ENCODE measurements at regions not wholly inside any gene's neighbourhood (a gene's known extent, or its start where the extent isn't known, plus 50 kb on each side); places are given as distances from the start of the nearest gene placed in this dataset.

- TF ChIP-seq CTCF (conservative IDR thresholded peaks at IDR 0.05; ENCODE audit: control insufficient read depth, insufficient read depth, low read depth, low read length): no peak
- H3K4me3 ChIP-seq (ENCODE audit: control insufficient read depth, low read depth, low read length): no peak overlapping the region
- peak; percentile 54 for DNase-seq (ENCODE audit: low read depth)
Measured at GRCh38 chr9:16333691-16334090, 536.8 kb downstream of the BNC2 start.

- TF ChIP-seq CTCF (conservative IDR thresholded peaks at IDR 0.05; ENCODE audit: control insufficient read depth, insufficient read depth, low read depth, low read length): no peak
- no peak overlapping the region for H3K4me3 ChIP-seq (ENCODE audit: control insufficient read depth, low read depth, low read length)
- peak; percentile 100 for DNase-seq (ENCODE audit: low read depth)
Measured at GRCh38 chr9:16335788-16336580, 534.5 kb downstream of the BNC2 start.

GRCh38 chr9:16336833-16337232, 533.6 kb downstream of the BNC2 start:
- TF ChIP-seq CTCF (conservative IDR thresholded peaks at IDR 0.05; ENCODE audit: control insufficient read depth, insufficient read depth, low read depth, low read length): no peak

GRCh38 chr9:16337322-16338029, 533.0 kb downstream of the BNC2 start:
- peak; percentile 100 for DNase-seq (ENCODE audit: low read depth)
- no peak overlapping the region for H3K4me3 ChIP-seq (ENCODE audit: control insufficient read depth, low read depth, low read length)
- TF ChIP-seq CTCF (conservative IDR thresholded peaks at IDR 0.05; ENCODE audit: control insufficient read depth, insufficient read depth, low read depth, low read length): no peak

More at GRCh38 chr9:16336833-16337232, 533.6 kb downstream of the BNC2 start:
- no peak for DNase-seq (ENCODE audit: low read depth)
- no peak overlapping the region for H3K4me3 ChIP-seq (ENCODE audit: control insufficient read depth, low read depth, low read length)

DNA sequence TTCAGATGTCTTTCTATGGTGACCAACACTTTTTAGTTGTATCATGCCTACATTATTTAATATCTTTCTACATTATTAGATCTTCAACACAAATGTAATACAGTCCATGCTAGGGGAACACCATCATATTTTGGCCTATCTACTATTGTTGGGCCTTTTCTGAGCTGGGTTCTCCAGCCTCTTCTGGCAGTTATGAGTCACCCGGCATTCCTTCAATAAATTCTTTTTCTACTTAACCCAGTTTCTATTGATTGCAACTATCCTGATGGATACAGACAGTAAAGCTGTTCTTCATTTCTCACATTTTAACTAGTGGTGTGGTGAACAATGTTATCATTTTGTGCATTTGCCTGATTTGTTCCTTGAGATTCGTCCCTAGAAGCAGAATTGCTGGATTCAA, 529.3 kb downstream of the BNC2 start:
- DNase-seq (ENCODE audit: low read depth): peak; percentile 49
- TF ChIP-seq CTCF (conservative IDR thresholded peaks at IDR 0.05; ENCODE audit: control insufficient read depth, insufficient read depth, low read depth, low read length): no peak
- no peak overlapping the region for H3K4me3 ChIP-seq (ENCODE audit: control insufficient read depth, low read depth, low read length)

- H3K4me3 ChIP-seq (ENCODE audit: control insufficient read depth, low read depth, low read length): no peak overlapping the region
- DNase-seq (ENCODE audit: low read depth): peak; percentile 50
- no peak for TF ChIP-seq CTCF (conservative IDR thresholded peaks at IDR 0.05; ENCODE audit: control insufficient read depth, insufficient read depth, low read depth, low read length)
Measured at GRCh38 chr9:16342246-16343020, 528.0 kb downstream of the BNC2 start.
